ELR (cell line): ENCODE measurements at regions not wholly inside any gene's neighbourhood (a gene's known extent, or its start where the extent isn't known, plus 50 kb on each side); places are given as distances from the start of the nearest gene placed in this dataset.

Source experiments
- DNase-seq: peaks from one replicate; pipeline ENCODE4 v3.0.0-alpha.2; 2015; ENCODE audit warnings: low read depth

GRCh38 chr2:38171208-38171855 is 95.4 kb upstream of the CYP1B1 start:
- DNase-seq = no peak

GRCh38 chr2:38170733-38171132 is 94.8 kb upstream of the CYP1B1 start:
- DNase-seq = no peak

- DNase-seq = no peak
These were observed 94.1 kb upstream of the CYP1B1 start for GRCh38 chr2:38170067-38170466.

- DNase-seq = peak; percentile 67
These were observed 92.9 kb upstream of the CYP1B1 start for GRCh38 chr2:38168710-38169480.

GRCh38 chr2:38167968-38168350 is 92.0 kb upstream of the CYP1B1 start:
- DNase-seq = no peak

GRCh38 chr2:38165698-38166097 is 89.7 kb upstream of the CYP1B1 start:
- no peak for DNase-seq

GRCh38 chr2:38164881-38165280 is 88.9 kb upstream of the CYP1B1 start:
- no peak for DNase-seq

GRCh38 chr2:38163579-38163978 is 87.6 kb upstream of the CYP1B1 start:
- no peak for DNase-seq

- DNase-seq = no peak
These were observed 87.1 kb upstream of the CYP1B1 start for GRCh38 chr2:38163006-38163405.

- DNase-seq = no peak
These were observed 84.6 kb upstream of the CYP1B1 start for GRCh38 chr2:38160516-38160915.

GRCh38 chr2:38159597-38159996 is 83.6 kb upstream of the CYP1B1 start:
- DNase-seq = no peak

- DNase-seq = no peak
These were observed 83.2 kb upstream of the CYP1B1 start for GRCh38 chr2:38159191-38159590.

- DNase-seq = no peak
These were observed 82.6 kb upstream of the CYP1B1 start for GRCh38 chr2:38158378-38159118.

- DNase-seq = no peak
These were observed 80.5 kb upstream of the CYP1B1 start for GRCh38 chr2:38156436-38156835.

- no peak for DNase-seq
These were observed 79.1 kb upstream of the CYP1B1 start for GRCh38 chr2:38155015-38155414.

GRCh38 chr2:38154395-38154794 is 78.4 kb upstream of the CYP1B1 start:
- DNase-seq = no peak

- DNase-seq = no peak
These were observed 77.7 kb upstream of the CYP1B1 start for GRCh38 chr2:38153476-38154135.

GRCh38 chr2:38152913-38153312 is 77.0 kb upstream of the CYP1B1 start:
- no peak for DNase-seq

- DNase-seq = no peak
These were observed 76.1 kb upstream of the CYP1B1 start for GRCh38 chr2:38152035-38152434.

- no peak for DNase-seq
These were observed 73.6 kb upstream of the CYP1B1 start for GRCh38 chr2:38149531-38149930.

- DNase-seq = peak; percentile 43
These were observed 72.5 kb upstream of the CYP1B1 start for GRCh38 chr2:38148501-38148900.

- peak; percentile 79 for DNase-seq
These were observed 71.6 kb upstream of the CYP1B1 start for GRCh38 chr2:38147333-38148121.
